ENCODE measurements at regions not wholly inside any gene's neighbourhood (a gene's known extent, or its start where the extent isn't known, plus 50 kb on each side); places are given as distances from the start of the nearest gene placed in this dataset.
"Not testable (repeated sequence)": the region's sequence is repeated elsewhere in the genome, so short reads cannot be mapped to it uniquely, and the experiment has no call there.

DNA sequence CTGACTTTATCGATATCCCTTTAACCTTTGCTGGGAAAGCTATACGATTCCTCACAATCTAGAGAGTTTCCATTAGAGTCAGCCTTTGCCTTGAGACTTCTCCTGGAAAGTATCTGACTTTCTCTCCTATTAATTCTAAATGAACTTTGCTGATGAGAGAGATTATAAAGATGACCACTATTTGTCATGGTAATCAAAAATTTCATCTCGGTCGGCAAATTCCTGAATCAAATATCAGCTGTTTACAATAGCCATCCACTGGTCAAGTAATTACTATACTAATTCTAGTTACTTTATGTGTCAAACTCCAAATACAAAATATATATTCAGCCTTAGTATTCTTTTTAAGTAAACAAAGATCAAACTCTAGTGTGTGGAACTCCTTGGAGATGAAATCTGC lies 164.4 kb upstream of the ITGA1 start:
- no peak for DNase-seq

- no peak for DNase-seq
These were observed 163.4 kb upstream of the ITGA1 start for GRCh38 chr5:52624291-52624690.

GRCh38 chr5:52626312-52626711 lies 161.4 kb upstream of the ITGA1 start:
- no peak for DNase-seq

DNA sequence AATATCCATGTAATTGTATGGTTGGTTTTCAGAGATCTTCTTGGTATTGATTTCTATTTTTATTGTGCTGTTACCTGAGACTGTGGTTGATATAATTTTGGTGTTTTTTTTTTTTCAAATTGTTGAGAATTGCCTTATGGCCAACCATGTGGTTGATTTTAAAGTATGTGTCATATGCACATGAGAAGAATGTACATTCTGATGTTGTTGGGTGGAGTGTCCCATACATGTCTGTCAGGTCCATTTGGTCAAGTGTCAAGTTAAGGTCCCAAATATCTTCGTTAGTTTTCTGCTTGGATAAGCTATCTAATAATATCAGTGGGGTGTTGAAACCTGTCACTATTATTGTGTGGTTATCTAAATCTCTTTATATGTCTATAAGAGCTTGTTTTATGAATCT lies 160.0 kb upstream of the ITGA1 start:
- DNase-seq, result no peak

DNA sequence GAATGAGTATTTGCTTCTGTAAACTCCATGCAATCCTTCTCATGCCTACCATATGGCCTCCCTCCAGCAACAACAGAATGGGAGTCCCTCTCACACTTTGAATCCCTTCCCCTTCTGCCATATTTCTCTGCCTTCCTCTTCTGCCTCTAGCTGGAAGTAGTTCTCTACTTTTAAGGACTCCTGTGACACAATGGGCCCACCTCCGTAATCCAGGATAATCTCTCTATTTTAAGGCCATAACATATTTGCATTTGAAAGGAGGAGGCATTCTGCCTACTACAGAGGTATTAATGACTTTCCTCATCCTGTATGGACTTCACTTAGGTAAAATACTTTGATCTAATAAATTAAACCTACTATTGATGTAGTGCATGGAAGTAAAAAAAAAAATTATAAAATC lies 155.4 kb upstream of the ITGA1 start:
- DNase-seq, result no peak

DNA sequence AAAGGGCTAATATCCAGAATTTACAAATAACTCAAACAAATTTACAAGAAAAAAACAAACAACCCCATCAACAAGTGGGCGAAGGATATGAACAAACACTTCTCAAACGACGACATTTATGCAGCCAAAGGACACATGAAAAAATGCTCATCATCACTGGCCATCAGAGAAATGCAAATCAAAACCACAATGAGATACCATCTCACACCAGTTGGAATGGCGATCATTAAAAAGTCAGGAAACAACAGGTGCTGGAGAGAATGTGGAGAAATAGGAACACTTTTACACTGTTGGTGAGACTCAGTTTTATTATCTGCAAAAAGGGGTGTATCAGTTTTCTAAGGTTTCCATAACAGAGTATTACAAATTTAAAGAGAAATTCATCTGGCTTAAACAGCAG lies 153.5 kb upstream of the ITGA1 start:
- DNase-seq, result not testable (repeated sequence)

DNA sequence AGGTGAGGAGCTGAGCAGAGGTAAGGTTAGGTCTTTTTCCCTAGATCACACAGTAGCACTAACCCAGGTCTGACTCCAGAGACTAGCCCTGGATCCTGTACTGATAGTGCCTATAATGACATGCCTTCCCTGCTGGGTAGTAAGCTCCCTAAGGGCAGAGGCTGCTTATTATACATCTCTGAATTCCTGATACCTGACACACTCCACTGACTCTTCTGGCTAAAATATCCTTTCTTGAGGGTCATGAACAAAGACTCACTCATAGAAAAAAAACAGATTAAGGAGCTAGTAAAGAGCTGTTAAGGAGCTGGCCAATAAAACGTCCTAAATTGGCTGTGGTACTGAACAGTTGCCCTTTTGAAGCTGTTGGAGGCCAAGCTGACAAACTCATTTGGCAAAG lies 149.0 kb upstream of the ITGA1 start:
- no peak for DNase-seq

GRCh38 chr5:52648726-52649125 lies 139.0 kb upstream of the ITGA1 start:
- DNase-seq, result no peak

GRCh38 chr5:52655163-52655562 lies 132.6 kb upstream of the ITGA1 start:
- no peak for DNase-seq

DNA sequence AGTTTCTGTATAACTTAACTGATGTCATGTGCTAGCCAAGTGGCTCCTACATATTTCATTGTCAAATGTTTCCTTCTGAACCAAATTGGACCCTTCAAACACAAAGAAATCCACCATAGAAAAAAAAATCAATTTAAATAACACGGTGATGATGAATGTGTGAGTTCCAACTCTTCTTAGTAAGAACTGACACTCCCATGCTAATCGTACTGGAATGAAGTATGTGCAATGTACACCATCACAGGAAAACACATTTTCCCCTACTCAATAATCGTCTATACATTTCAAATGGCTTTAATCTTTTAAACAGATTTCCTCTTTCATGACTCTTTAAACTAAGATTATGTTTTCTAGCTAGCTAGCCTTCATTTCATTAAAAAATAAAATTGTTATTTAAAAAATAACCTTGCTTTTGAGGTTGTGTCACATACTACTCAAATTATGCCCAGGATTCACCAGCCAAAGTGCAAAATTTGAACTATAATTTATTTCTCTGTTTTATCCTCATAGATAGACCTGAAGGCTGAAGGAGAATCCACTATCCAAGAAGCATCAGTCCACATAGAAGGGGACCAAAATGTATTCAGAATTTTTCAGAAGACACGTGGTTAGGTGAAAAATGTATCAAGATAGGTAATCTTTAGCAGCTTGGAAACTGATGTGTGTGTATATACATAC lies 131.0 kb upstream of the ITGA1 start:
- DNase-seq, result no peak

- no peak for DNase-seq
These were observed 130.5 kb upstream of the ITGA1 start for GRCh38 chr5:52657247-52657645.

GRCh38 chr5:52658246-52658645 lies 129.5 kb upstream of the ITGA1 start:
- no peak for DNase-seq

- no peak for DNase-seq
These were observed 127.1 kb upstream of the ITGA1 start for GRCh38 chr5:52660621-52661020.

GRCh38 chr5:52661903-52662595 lies 125.7 kb upstream of the ITGA1 start:
- DNase-seq, result no peak

- no peak for DNase-seq
These were observed 122.2 kb upstream of the ITGA1 start for GRCh38 chr5:52665559-52665958.

DNA sequence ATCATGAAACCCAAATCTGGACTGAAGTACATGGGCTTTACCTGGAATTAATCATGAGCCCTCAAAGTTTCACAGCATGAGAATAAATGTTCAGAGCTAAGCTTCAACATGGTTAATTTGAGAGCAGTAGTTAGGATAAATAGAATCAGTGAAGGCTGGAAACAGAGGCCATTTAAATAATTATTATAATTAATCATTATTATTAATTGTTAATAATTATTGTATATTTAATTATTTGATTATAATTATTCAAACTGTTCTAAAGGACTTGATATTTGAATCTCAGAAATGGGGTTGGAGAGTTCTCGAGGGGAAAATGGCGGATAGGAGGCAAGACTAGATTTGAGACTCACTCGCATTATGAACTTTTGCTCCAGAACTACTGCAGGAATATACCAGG lies 119.6 kb upstream of the ITGA1 start:
- no peak for DNase-seq

DNA sequence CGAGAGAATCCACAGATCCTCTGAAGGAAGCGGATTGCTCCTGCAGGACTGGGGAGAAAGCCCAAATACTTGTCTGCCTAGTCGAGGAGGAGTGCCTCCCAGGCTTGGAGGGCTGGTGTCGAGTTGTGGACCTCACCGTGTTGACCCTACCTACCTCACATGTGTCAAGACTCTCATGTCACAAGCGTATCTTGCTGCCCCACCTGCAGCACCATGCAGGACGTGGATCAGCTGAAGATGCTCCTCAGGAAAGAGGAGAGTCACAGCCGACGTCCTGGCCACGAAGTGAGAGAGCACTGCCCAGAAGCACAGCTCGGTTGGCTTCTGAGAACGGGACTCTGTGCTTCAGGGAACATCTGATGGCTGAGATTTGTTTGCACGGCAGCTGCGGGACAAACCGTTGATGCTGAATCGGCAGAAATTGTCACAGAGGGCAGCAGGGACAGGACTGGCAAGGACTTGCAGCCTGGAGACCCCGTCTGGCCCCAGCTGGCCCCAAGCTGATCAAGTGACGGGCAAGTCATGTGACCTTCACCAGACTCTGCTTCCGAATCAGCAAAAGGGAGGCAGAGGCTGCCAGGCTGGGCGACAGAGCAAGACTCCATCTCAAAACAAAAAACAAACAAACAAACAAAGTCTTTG lies 119.1 kb upstream of the ITGA1 start:
- DNase-seq, result no peak

DNA sequence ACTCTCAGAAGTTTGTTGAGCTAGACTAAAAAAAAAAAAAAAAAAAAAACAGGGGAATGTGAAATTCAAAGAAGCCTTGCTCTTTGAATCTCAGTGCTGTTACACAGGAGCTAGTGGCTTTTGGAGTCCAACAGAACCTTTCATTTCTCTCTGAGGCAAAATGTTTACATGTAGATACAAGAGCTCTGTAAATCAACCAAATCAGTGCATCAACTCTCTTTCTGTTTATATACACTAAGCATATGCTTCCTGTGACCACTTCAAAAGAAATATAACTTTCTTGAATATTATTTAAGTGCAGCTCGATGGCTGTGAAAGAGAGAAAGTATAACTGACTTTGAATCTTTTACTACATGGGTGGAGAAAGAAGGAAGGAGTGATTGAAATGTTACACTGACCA lies 115.3 kb upstream of the ITGA1 start:
- DNase-seq, result no peak

DNA sequence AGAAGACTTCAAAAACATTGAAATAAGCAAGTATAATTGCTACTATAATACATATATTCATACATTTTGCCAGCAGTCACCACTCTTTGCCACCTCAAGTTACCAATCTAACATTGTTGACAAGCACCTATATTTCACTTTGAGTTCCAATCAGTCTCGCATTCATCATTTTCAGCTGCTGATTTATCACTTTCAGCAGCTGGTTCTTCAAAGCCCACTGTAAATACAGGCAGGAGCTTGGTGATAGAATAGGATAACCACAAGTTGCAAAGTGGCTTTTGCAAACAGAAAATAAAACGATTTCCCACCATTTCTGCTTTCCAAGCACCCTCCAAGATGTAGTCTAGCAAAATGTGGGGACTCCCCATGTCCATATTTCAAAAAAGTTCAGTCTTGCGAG lies 114.2 kb upstream of the ITGA1 start:
- DNase-seq, result no peak

GRCh38 chr5:52674815-52675545 lies 112.7 kb upstream of the ITGA1 start:
- no peak for DNase-seq

DNA sequence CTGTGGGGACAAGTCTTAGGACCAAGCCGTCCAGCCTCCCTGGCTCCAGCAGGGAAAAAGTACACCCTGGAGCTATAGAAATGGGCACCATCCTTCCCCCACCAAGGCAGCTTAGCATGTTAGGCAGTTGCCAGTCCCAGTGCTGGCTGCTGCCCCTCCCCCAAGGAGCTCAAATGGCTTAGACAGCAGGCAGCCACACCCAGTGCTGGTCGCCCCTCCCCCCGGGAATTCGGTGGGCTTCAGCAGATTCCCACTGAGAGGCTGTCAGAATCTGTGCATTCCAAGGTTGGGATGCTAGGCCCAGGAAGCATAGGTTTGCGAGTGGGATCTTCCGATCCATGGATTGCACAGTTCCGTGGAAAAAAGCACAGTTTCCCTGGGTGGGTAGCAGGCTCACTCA lies 105.2 kb upstream of the ITGA1 start:
- no peak for DNase-seq

GRCh38 chr5:52684051-52684450 lies 103.7 kb upstream of the ITGA1 start:
- no peak for DNase-seq

- no peak for DNase-seq
These were observed 102.2 kb upstream of the ITGA1 start for GRCh38 chr5:52685566-52685965.

DNA sequence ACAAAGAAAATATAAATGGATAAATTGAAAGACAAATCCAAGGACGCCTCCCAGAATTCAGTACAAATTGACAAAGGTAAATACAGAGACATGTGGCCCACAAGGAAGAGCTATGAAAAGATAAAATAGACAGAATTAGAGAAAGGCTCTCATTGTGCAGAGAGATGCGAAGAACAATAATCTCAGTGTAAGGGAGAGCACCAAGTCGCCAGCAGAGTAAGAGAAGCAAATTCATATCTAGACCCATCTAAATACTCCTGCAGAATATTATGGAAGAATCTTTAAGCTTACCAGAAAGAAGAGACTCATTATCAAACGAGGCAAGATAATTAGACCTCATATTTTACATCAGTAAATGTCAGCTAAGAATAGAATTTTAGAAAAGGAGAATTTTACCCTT lies 101.7 kb upstream of the ITGA1 start:
- no peak for DNase-seq

Measured in activated CD8-positive, alpha-beta memory T cell treated with anti-CD3 and anti-CD28 coated beads, Interleukin-2, amount 50 U/mL, for 4 hours (primary cell).